ENCODE measurements at regions not wholly inside any gene's neighbourhood (a gene's known extent, or its start where the extent isn't known, plus 50 kb on each side); places are given as distances from the start of the nearest gene placed in this dataset.

GRCh38 chr6:4192627-4193026 lies 57.3 kb upstream of the ECI2 start:
- in situ Hi-C loops (cut with HindIII; ENCODE audit: low sequenced_read_pairs), result no loop called here

GRCh38 chr6:4192173-4192572 lies 56.8 kb upstream of the ECI2 start:
- no peak overlapping the region for H3K4me3 ChIP-seq (ENCODE audit: low read depth, low read length)
- in situ Hi-C loops (cut with HindIII; ENCODE audit: low sequenced_read_pairs), result no loop called here
- no peak for DNase-seq (ENCODE audit: low read depth, low spot score)
- TF ChIP-seq CTCF (IDR thresholded peaks at IDR 0.05; ENCODE audit: low read depth, low read length), result no peak

More at GRCh38 chr6:4192627-4193026, 57.3 kb upstream of the ECI2 start:
- H3K4me3 ChIP-seq (ENCODE audit: low read depth, low read length), result no peak overlapping the region
- no peak for DNase-seq (ENCODE audit: low read depth, low spot score)
- no peak for TF ChIP-seq CTCF (IDR thresholded peaks at IDR 0.05; ENCODE audit: low read depth, low read length)

GRCh38 chr6:4191271-4191721 lies 55.9 kb upstream of the ECI2 start:
- in situ Hi-C loops (cut with HindIII; ENCODE audit: low sequenced_read_pairs), result no loop called here
- no peak overlapping the region for H3K4me3 ChIP-seq (ENCODE audit: low read depth, low read length)
- DNase-seq (ENCODE audit: low read depth, low spot score), result no peak
- no peak for TF ChIP-seq CTCF (IDR thresholded peaks at IDR 0.05; ENCODE audit: low read depth, low read length)

- in situ Hi-C loops (cut with HindIII; ENCODE audit: low sequenced_read_pairs), result no loop called here
- H3K4me3 ChIP-seq (ENCODE audit: low read depth, low read length), result no peak overlapping the region
- DNase-seq (ENCODE audit: low read depth, low spot score), result no peak
- no peak for TF ChIP-seq CTCF (IDR thresholded peaks at IDR 0.05; ENCODE audit: low read depth, low read length)
Observed at GRCh38 chr6:4189249-4189648, 53.9 kb upstream of the ECI2 start.

GRCh38 chr6:4188801-4189200 lies 53.4 kb upstream of the ECI2 start:
- no peak for TF ChIP-seq CTCF (IDR thresholded peaks at IDR 0.05; ENCODE audit: low read depth, low read length)
- DNase-seq (ENCODE audit: low read depth, low spot score), result no peak
- no peak overlapping the region for H3K4me3 ChIP-seq (ENCODE audit: low read depth, low read length)
- in situ Hi-C loops (cut with HindIII; ENCODE audit: low sequenced_read_pairs), result no loop called here

GRCh38 chr6:4187480-4187879 lies 52.1 kb upstream of the ECI2 start:
- in situ Hi-C loops (cut with HindIII; ENCODE audit: low sequenced_read_pairs), result no loop called here
- no peak overlapping the region for H3K4me3 ChIP-seq (ENCODE audit: low read depth, low read length)
- no peak for DNase-seq (ENCODE audit: low read depth, low spot score)
- no peak for TF ChIP-seq CTCF (IDR thresholded peaks at IDR 0.05; ENCODE audit: low read depth, low read length)

- TF ChIP-seq CTCF (IDR thresholded peaks at IDR 0.05; ENCODE audit: low read depth, low read length), result no peak
- in situ Hi-C loops (cut with HindIII; ENCODE audit: low sequenced_read_pairs), result no loop called here
- H3K4me3 ChIP-seq (ENCODE audit: low read depth, low read length), result no peak overlapping the region
- DNase-seq (ENCODE audit: low read depth, low spot score), result no peak
Observed at GRCh38 chr6:4186385-4186784, 51.0 kb upstream of the ECI2 start.
